Esophagus muscularis mucosa (tissue), 4 donors: ENCODE measurements at regions not wholly inside any gene's neighbourhood (a gene's known extent, or its start where the extent isn't known, plus 50 kb on each side); places are given as distances from the start of the nearest gene placed in this dataset.

ENCODE experiments used
- DNase-seq: peaks from one replicate; pipeline ENCODE4 v3.0.0-alpha.2; 2017; ENCODE audit errors: extremely low spot score
- H3K27ac ChIP-seq, 4 donors: fragments of 200-600 bp; sonication (generic); replicated peaks in 1 of 4; 1 replicate in 3 of 4; 2 replicates in 1 of 4; pipeline ENCODE4 v1.5.1; 2016 to 2019; ENCODE audit warnings: mild to moderate bottlenecking in 1 of 4
- H3K27me3 ChIP-seq, 4 donors: fragments of 200-600 bp; sonication (generic); one replicate each; pipeline versions ENCODE4 v1.5.1 to v1.6.0; 2016 to 2019
- H3K36me3 ChIP-seq, 4 donors: fragments of 200-600 bp; sonication (generic); one replicate each; pipeline ENCODE4 v1.5.1; 2016 to 2019
- H3K4me1 ChIP-seq, 4 donors: fragments of 200-600 bp; sonication (generic); one replicate each; pipeline ENCODE4 v1.5.1; 2016 to 2019
- H3K4me3 ChIP-seq, 4 donors: fragments of 200-600 bp; sonication (generic); 1 replicate in 2 of 4; 2 replicates in 2 of 4; pipeline ENCODE4 v1.5.1; 2016 to 2019; ENCODE audit warnings: mild to moderate bottlenecking in 4 of 4, moderate library complexity in 1 of 4
- H3K9me3 ChIP-seq, 4 donors: fragments of 200-600 bp; sonication (generic); 1 replicate in 3 of 4; 2 replicates in 1 of 4; pipeline ENCODE4 v1.5.1; 2016 to 2019
- CTCF ChIP-seq, 3 experiments: fragments of 200-600 bp in 2 of 3; fragments of 450-650 bp in 1 of 3; sonication (generic) in 2 of 3; IDR thresholded peaks; one replicate each; pipeline ENCODE4 v1.5.1; 2017 to 2019; ENCODE audit warnings: antibody characterized with exemption in 3 of 3, mild to moderate bottlenecking in 2 of 3, moderate library complexity in 1 of 3
- EP300 ChIP-seq: sonication (generic); formaldehyde crosslinking; IDR thresholded peaks from one replicate; pipeline ENCODE4 v1.6.1; 2017; ENCODE audit warnings: antibody characterized with exemption
- POLR2A ChIP-seq: fragments of 450-650 bp; IDR thresholded peaks from one replicate; pipeline ENCODE4 v1.6.1; 2017; ENCODE audit warnings: antibody characterized with exemption, moderate library complexity, mild to moderate bottlenecking, low read depth
- POLR2AphosphoS5 ChIP-seq, 2 donors: sonication (generic); formaldehyde crosslinking; IDR thresholded peaks; one replicate each; pipeline ENCODE4 v1.6.1; 2017; ENCODE audit warnings: antibody characterized with exemption in 2 of 2
- WGBS: methylation state at CpG from one replicate; pipeline ENCODE4 v1.1.5; 2018; 5-methylcytosine and 5-hydroxymethylcytosine counted together
- intact Hi-C: fragments of 100-400 bp; cut with DNase I; formaldehyde crosslinking; loops from one replicate; pipeline ENCODE4 v1.15.1; 2023

DNA sequence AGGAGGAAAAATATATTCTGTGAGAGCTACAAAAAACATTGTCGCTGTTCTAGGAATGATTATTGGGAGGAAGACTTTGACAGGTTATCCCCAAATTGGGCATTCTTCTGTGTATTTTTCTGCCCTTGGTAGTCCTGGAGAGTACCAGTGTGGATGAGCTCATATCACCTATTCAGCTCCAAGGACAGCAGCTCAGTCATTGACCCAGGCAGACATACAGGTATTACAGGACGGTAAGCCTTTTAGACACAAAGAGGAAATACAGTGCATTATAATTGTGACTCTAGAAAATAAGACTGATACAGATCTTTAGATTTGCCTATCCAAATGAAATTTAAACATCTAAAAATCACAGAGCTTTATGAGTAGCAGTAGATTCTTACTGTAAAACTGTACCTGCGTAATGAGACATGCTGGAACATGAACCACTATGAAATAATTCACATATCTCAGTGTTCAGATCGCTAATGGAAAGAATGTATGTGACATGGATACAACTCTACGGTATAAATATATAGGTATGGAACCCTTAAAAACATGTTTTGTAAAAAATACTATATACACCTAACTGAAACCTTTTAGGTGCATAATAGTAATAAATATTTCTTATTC is 56.0 kb downstream of the PLK2 start:
- H3K36me3 ChIP-seq = no peaks in the 10 kb centered on the region
- no peak overlapping the region for H3K27ac ChIP-seq
- no peak overlapping the region for H3K4me3 ChIP-seq
- 95% methylated on average over 5 of the region's 5 CpGs for WGBS
- H3K9me3 ChIP-seq = no peaks in the 10 kb centered on the region
- H3K27me3 ChIP-seq = no peaks in the 10 kb centered on the region
- intact Hi-C loops = no loop called here
- no peaks in the 10 kb centered on the region for H3K4me1 ChIP-seq
- no peak for DNase-seq
- TF ChIP-seq POLR2A = no peak

DNA sequence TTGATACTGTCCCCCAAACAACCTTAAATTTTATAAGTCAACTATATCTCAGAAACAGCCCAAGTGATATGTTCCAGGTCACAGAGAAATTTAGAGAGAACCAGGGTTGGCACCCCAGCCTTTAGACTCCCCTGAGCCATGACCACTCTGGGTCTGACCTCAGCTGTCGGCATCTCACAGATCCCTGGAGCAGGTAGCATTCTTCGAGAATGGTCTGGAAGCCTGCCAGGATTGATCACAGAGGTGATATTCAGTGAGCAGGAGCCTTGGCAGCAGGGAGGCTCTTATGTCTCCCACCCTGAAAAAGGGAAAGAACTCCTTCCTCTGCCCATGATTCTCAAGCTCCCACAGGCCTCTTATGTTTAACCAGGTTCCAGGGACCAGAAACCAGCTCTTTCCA is 58.2 kb downstream of the PLK2 start:
- intact Hi-C loops = no loop called here
- DNase-seq = no peak
- no peaks in the 10 kb centered on the region for H3K9me3 ChIP-seq
- no peaks in the 10 kb centered on the region for H3K27me3 ChIP-seq
- no peak overlapping the region for H3K4me3 ChIP-seq
- no CpG with 5 or more reads among the region's 2 CpGs for WGBS
- TF ChIP-seq POLR2A (no peak), EP300 (no peak), POLR2AphosphoS5 (IDR thresholded peaks at IDR 0.05) (no peak), CTCF (IDR thresholded peaks at IDR 0.05) (no peak)
- H3K36me3 ChIP-seq = no peaks in the 10 kb centered on the region
- no peak overlapping the region for H3K27ac ChIP-seq
- no peaks in the 10 kb centered on the region for H3K4me1 ChIP-seq

- Histone ChIP-seq H3K27me3 (no peaks in the 10 kb centered on the region), H3K36me3 (no peaks in the 10 kb centered on the region), H3K27ac (no peak overlapping the region), H3K4me1 (no peaks in the 10 kb centered on the region), H3K4me3 (no peak overlapping the region), H3K9me3 (no peaks in the 10 kb centered on the region)
- intact Hi-C loops = no loop called here
- DNase-seq = no peak
- TF ChIP-seq POLR2A (no peak), EP300 (no peak), POLR2AphosphoS5 (IDR thresholded peaks at IDR 0.05) (no peak), CTCF (IDR thresholded peaks at IDR 0.05) (no peak)
- 88% methylated on average over 2 of the region's 2 CpGs for WGBS
These were observed 59.1 kb downstream of the PLK2 start for GRCh38 chr5:58400737-58401136.

- Histone ChIP-seq H3K9me3 (no peaks in the 10 kb centered on the region), H3K36me3 (no peaks in the 10 kb centered on the region), H3K27ac (no peak overlapping the region), H3K27me3 (no peaks in the 10 kb centered on the region), H3K4me1 (no peaks in the 10 kb centered on the region), H3K4me3 (no peak overlapping the region)
- no peak for DNase-seq
- TF ChIP-seq CTCF (IDR thresholded peaks at IDR 0.05) (no peak), EP300 (no peak), POLR2AphosphoS5 (IDR thresholded peaks at IDR 0.05) (no peak)
- intact Hi-C loops = no loop called here
- 100% methylated on average over 1 of the region's 1 CpG for WGBS
These were observed 59.9 kb downstream of the PLK2 start for GRCh38 chr5:58399951-58400350.

GRCh38 chr5:58394339-58394738 is 65.5 kb downstream of the PLK2 start:
- Histone ChIP-seq H3K9me3 (no peaks in the 10 kb centered on the region), H3K4me3 (no peak overlapping the region), H3K27me3 (no peaks in the 10 kb centered on the region), H3K4me1 (no peaks in the 10 kb centered on the region), H3K36me3 (no peaks in the 10 kb centered on the region), H3K27ac (no peak overlapping the region)
- intact Hi-C loops = no loop called here
- WGBS = 91% methylated on average over 2 of the region's 2 CpGs
- TF ChIP-seq POLR2AphosphoS5 (IDR thresholded peaks at IDR 0.05) (no peak), POLR2A (no peak), CTCF (IDR thresholded peaks at IDR 0.05) (no peak), EP300 (no peak)
- no peak for DNase-seq
